ENCODE measurements at regions not wholly inside any gene's neighbourhood (a gene's known extent, or its start where the extent isn't known, plus 50 kb on each side); places are given as distances from the start of the nearest gene placed in this dataset.
"Not testable (repeated sequence)": the region's sequence is repeated elsewhere in the genome, so short reads cannot be mapped to it uniquely, and the experiment has no call there.

DNA sequence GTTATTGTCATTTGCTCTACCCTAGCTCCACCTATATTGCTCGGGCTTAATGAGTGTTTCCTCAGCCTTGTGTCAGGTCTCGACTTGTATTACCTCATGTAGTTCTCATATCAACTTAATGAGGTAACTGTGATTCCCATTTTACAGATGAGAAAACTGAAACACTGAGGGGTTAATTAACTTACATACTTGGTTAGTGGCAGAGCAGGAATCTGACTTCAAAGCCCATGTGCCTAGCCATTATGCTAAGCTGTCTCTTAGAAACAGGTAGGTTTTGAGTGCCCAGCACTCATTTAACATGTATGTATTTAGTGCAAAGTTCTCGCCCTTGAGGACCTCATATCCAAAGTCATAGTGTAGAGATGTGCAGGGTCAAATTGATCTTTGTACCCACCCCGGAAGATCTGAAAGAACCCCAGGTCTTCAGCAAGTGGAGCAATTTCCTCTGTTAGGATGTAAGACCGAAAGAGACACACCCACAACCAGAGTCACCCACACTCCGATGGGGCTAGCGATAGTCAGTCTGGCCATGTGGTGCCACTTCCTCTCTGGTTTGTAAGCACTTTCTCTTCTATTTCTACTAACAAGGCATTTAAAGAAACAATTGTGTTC, 121.0 kb upstream of the SLC39A10 start:
- no peak for DNase-seq

DNA sequence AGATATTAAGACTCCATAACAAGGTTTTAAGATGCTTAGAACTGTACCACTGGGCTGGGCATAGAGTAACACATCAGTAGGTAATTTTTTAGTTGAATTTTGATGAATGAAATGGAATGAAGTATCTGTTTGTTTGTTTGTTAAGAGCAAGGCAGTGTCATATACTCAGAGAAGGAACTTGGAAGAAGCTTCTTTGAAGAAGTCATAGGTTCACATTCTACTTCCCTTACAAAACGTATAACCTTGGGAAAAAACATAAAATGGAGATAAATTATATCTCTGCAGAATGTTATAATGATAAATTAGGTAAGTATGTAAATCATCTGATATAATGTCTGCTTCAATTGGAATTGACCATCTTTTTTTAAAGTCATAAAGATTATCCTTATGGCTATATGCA, 122.1 kb upstream of the SLC39A10 start:
- no peak for DNase-seq

GRCh38 chr2:195533771-195534642, 123.0 kb upstream of the SLC39A10 start:
- DNase-seq = no peak

GRCh38 chr2:195532628-195533271, 124.3 kb upstream of the SLC39A10 start:
- no peak for DNase-seq

GRCh38 chr2:195532255-195532627, 124.8 kb upstream of the SLC39A10 start:
- DNase-seq = no peak

DNA sequence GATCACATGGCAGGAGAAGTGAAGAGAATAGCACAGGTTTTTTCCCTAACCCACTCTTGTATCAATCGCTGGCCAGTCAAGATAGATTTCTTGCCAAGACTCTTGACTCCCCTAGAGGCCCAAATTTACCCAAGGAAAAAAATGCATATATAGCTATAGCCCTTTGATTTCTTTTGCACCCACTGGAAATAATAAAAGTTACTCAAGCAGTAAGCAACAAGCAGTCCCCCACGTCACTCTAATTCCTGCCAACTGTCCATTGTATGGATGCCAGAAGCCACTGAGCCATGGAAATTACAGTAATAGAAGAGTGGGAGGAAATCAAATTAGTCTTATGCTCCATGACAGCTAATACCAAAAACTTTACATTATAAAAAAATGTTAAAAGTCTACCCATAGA, 125.3 kb upstream of the SLC39A10 start:
- DNase-seq = no peak

DNA sequence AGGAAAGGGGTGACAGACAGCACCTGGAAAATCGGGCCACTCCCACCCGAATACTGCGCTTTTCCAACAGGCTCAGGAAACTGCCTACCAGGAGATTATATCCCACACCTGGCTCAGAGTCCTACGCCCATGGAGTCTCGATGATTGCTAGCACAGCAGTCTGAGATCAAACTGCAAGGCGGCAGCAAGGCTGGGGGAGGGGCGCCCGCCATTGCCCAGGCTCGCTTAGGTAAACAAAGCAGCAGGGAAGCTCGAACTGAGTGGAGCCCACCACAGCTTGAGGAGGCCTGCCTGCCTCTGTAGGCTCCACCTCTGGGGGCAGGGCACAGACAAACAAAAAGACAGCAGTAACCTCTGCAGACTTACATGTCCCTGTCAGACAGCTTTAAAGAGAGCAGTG, 133.8 kb upstream of the SLC39A10 start:
- not testable (repeated sequence) for DNase-seq

- no peak for DNase-seq
These were observed 135.4 kb upstream of the SLC39A10 start for GRCh38 chr2:195521589-195521988.

GRCh38 chr2:195520671-195521155, 136.3 kb upstream of the SLC39A10 start:
- DNase-seq = no peak

GRCh38 chr2:195515551-195515950, 141.5 kb upstream of the SLC39A10 start:
- no peak for DNase-seq

- no peak for DNase-seq
These were observed 142.7 kb upstream of the SLC39A10 start for GRCh38 chr2:195514365-195514764.

- no peak for DNase-seq
These were observed 143.9 kb upstream of the SLC39A10 start for GRCh38 chr2:195513119-195513518.

GRCh38 chr2:195509551-195509950, 147.5 kb upstream of the SLC39A10 start:
- no peak for DNase-seq

- no peak for DNase-seq
These were observed 148.9 kb upstream of the SLC39A10 start for GRCh38 chr2:195508139-195508455.

DNA sequence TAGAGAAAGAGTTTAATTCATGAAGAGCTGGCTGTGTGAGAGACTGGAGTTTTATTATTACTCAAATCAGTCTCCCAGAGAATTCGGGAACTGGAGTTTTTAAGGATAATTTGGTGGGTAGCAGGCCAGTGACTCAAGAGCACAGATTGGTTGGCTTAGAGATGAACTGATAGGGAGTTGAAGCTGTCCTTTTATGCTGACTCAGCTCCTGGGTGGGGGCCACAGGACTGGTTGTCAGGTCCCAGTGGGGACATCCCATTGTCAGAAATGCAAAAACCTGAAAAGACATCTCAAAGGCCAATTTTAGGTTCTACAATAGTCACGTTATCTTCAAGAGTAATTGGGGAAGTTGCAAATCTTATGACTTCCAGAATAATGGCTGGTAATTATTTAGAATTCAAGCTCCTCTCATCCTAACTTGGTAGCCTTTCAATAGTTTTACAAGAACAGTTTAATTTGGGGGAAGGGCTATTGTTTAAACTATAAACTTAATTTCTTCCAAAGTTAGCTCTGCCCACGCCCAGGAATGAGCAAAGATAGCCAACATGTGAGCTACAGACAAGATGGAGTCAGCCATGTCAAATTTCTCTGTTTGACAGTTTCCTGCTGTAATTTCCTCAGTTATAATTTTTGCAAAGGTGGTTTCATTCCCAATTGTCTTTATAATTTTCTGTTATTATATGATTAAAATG, 149.4 kb upstream of the SLC39A10 start:
- DNase-seq = no peak

- no peak for DNase-seq
These were observed 151.3 kb upstream of the SLC39A10 start for GRCh38 chr2:195505701-195506100.

DNA sequence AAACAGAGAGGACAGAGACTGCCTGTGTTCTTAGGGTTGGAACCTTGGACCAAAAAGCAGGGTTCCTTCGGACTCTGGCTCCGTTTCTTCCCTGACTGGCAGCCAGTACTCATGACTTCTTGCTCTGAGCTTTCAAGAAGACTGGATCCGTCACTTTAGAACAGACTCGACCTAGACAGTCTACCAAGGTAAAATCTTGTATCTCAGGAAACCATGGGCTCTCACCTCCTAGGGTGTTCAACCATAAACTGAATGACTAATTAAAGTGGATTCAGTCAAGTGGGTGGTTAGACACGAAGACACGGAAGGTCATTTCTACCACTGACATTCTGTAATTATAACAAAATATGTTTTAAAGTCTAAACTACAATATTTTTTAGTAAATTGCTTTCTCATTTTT, 153.8 kb upstream of the SLC39A10 start:
- no peak for DNase-seq

GRCh38 chr2:195501746-195502145, 155.3 kb upstream of the SLC39A10 start:
- no peak for DNase-seq

DNA sequence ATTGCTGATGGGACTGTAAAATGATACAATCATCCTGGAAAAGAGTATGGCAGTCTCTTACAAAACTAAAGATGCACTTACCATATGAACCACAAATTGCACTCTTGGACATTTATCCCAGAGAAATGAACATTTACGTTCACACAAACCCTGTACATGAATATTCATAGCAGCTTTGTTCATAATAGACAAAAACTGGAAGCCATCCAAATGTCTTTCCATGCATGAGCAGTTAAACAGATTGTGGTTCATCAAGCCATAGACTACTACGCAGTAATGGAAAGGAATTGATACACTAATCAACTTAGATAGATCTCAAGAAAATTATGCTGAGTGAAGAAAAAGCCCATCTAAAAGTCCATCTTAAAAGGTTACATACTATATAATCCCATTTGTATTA, 156.1 kb upstream of the SLC39A10 start:
- DNase-seq = no peak

- DNase-seq = no peak
These were observed 158.1 kb upstream of the SLC39A10 start for GRCh38 chr2:195498839-195499490.

GRCh38 chr2:195498176-195498575, 158.8 kb upstream of the SLC39A10 start:
- DNase-seq = no peak

DNA sequence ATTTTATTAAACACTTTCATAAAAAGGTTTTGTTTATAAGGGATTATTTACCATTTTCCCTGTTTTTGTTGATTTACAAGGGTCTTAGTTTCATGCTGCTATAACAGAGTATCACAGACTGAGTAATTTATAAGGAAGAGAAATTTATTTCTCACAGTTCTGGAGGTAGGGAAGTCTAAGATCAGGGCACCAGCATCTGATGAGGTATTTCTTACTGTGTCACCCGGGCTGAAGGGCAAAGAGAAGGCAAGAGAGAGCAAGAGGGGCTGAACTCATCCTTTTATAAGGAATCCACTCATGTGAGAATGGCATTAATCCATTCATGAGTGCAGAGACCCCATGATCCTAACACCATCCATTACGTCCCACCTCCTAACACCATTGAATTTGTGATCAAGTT, 160.0 kb upstream of the SLC39A10 start:
- no peak for DNase-seq

DNA sequence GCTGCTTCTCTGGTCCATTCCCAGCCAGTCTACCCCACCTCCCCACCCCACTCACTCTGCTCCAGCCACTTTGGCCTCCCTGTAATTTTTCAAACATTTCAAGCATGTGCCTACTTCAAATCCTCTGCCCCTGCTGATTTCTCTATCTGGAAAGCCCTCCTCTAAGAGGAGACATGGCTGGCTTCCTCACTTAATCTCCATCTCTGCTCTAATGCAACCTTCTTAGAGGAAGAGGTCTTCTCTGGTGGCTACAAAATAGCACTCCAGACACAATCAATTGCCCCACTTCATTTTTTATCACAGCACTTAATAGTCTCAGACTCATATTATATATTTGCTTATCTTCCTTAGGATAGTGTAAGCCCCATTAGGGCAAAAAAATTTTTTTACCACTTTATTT, 161.1 kb upstream of the SLC39A10 start:
- DNase-seq = no peak
